Esophagus muscularis mucosa (tissue), 4 donors: ENCODE measurements at regions not wholly inside any gene's neighbourhood (a gene's known extent, or its start where the extent isn't known, plus 50 kb on each side); places are given as distances from the start of the nearest gene placed in this dataset.

ENCODE experiments used
- DNase-seq: peaks from one replicate; pipeline ENCODE4 v3.0.0-alpha.2; 2017; ENCODE audit errors: extremely low spot score
- H3K27ac ChIP-seq, 4 donors: fragments of 200-600 bp; sonication (generic); replicated peaks in 1 of 4; 1 replicate in 3 of 4; 2 replicates in 1 of 4; pipeline ENCODE4 v1.5.1; 2016 to 2019; ENCODE audit warnings: mild to moderate bottlenecking in 1 of 4
- H3K27me3 ChIP-seq, 4 donors: fragments of 200-600 bp; sonication (generic); one replicate each; pipeline versions ENCODE4 v1.5.1 to v1.6.0; 2016 to 2019
- H3K36me3 ChIP-seq, 4 donors: fragments of 200-600 bp; sonication (generic); one replicate each; pipeline ENCODE4 v1.5.1; 2016 to 2019
- H3K4me1 ChIP-seq, 4 donors: fragments of 200-600 bp; sonication (generic); one replicate each; pipeline ENCODE4 v1.5.1; 2016 to 2019
- H3K4me3 ChIP-seq, 4 donors: fragments of 200-600 bp; sonication (generic); 1 replicate in 2 of 4; 2 replicates in 2 of 4; pipeline ENCODE4 v1.5.1; 2016 to 2019; ENCODE audit warnings: mild to moderate bottlenecking in 4 of 4, moderate library complexity in 1 of 4
- H3K9me3 ChIP-seq, 4 donors: fragments of 200-600 bp; sonication (generic); 1 replicate in 3 of 4; 2 replicates in 1 of 4; pipeline ENCODE4 v1.5.1; 2016 to 2019
- CTCF ChIP-seq, 3 experiments: fragments of 200-600 bp in 2 of 3; fragments of 450-650 bp in 1 of 3; sonication (generic) in 2 of 3; IDR thresholded peaks; one replicate each; pipeline ENCODE4 v1.5.1; 2017 to 2019; ENCODE audit warnings: antibody characterized with exemption in 3 of 3, mild to moderate bottlenecking in 2 of 3, moderate library complexity in 1 of 3
- EP300 ChIP-seq: sonication (generic); formaldehyde crosslinking; IDR thresholded peaks from one replicate; pipeline ENCODE4 v1.6.1; 2017; ENCODE audit warnings: antibody characterized with exemption
- POLR2A ChIP-seq: fragments of 450-650 bp; IDR thresholded peaks from one replicate; pipeline ENCODE4 v1.6.1; 2017; ENCODE audit warnings: antibody characterized with exemption, moderate library complexity, mild to moderate bottlenecking, low read depth
- POLR2AphosphoS5 ChIP-seq, 2 donors: sonication (generic); formaldehyde crosslinking; IDR thresholded peaks; one replicate each; pipeline ENCODE4 v1.6.1; 2017; ENCODE audit warnings: antibody characterized with exemption in 2 of 2
- WGBS: methylation state at CpG from one replicate; pipeline ENCODE4 v1.1.5; 2018; 5-methylcytosine and 5-hydroxymethylcytosine counted together
- intact Hi-C: fragments of 100-400 bp; cut with DNase I; formaldehyde crosslinking; loops from one replicate; pipeline ENCODE4 v1.15.1; 2023

- no peak for TF ChIP-seq CTCF (IDR thresholded peaks at IDR 0.05)
- TF ChIP-seq POLR2A = no peak
- no peak for TF ChIP-seq POLR2AphosphoS5 (IDR thresholded peaks at IDR 0.05)
- no peak for TF ChIP-seq EP300
- WGBS = 90% methylated on average over 4 of the region's 4 CpGs
- H3K9me3 ChIP-seq = no peaks in the 10 kb centered on the region
- H3K27ac ChIP-seq = no peak overlapping the region
- no peak for DNase-seq
- H3K36me3 ChIP-seq = no peaks in the 10 kb centered on the region
- no peaks in the 10 kb centered on the region for H3K4me1 ChIP-seq
- no peak overlapping the region for H3K4me3 ChIP-seq
- H3K27me3 ChIP-seq = no peaks in the 10 kb centered on the region
- intact Hi-C loops = no loop called here
These were observed 92.7 kb upstream of the ATP1B1 start for GRCh38 chr1:169013821-169014220.

DNA sequence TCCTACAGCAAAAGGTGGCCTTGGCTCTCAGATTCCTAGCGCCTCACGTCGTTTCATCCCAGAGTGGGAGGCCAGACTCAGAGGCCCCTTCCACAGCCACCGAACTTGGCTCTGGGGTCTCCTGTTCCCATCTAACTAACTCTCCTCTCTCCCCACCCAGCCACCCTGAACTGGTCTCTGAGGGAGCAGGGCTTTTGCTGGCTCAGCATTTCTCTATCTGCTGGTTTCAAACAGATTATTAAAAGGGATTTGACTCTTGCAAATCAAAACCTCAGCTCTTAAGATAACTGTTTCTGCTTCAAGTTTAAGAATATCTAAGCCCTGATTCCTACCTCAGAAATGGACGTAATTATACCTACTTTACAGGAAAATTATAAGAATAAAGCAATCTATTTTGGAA, 91.0 kb upstream of the ATP1B1 start:
- intact Hi-C loops = no loop called here
- 95% methylated on average over 5 of the region's 5 CpGs for WGBS

GRCh38 chr1:169018751-169019150, 87.7 kb upstream of the ATP1B1 start:
- Histone ChIP-seq H3K36me3 (no peaks in the 10 kb centered on the region), H3K4me3 (no peak overlapping the region), H3K27me3 (no peaks in the 10 kb centered on the region), H3K27ac (no peak overlapping the region), H3K4me1 (no peaks in the 10 kb centered on the region), H3K9me3 (no peaks in the 10 kb centered on the region)
- TF ChIP-seq POLR2A (no peak), POLR2AphosphoS5 (IDR thresholded peaks at IDR 0.05) (no peak)
- intact Hi-C loops = no loop called here
- WGBS = 87% methylated on average over 4 of the region's 4 CpGs
- no peak for DNase-seq

More for the DNA sequence above, 91.0 kb upstream of the ATP1B1 start:
- Histone ChIP-seq H3K4me1 (no peaks in the 10 kb centered on the region), H3K9me3 (no peaks in the 10 kb centered on the region), H3K27ac (no peak overlapping the region), H3K4me3 (no peak overlapping the region), H3K27me3 (no peaks in the 10 kb centered on the region), H3K36me3 (no peaks in the 10 kb centered on the region)
- no peak for DNase-seq
- TF ChIP-seq EP300 (no peak), CTCF (IDR thresholded peaks at IDR 0.05) (no peak), POLR2A (no peak), POLR2AphosphoS5 (IDR thresholded peaks at IDR 0.05) (no peak)

DNA sequence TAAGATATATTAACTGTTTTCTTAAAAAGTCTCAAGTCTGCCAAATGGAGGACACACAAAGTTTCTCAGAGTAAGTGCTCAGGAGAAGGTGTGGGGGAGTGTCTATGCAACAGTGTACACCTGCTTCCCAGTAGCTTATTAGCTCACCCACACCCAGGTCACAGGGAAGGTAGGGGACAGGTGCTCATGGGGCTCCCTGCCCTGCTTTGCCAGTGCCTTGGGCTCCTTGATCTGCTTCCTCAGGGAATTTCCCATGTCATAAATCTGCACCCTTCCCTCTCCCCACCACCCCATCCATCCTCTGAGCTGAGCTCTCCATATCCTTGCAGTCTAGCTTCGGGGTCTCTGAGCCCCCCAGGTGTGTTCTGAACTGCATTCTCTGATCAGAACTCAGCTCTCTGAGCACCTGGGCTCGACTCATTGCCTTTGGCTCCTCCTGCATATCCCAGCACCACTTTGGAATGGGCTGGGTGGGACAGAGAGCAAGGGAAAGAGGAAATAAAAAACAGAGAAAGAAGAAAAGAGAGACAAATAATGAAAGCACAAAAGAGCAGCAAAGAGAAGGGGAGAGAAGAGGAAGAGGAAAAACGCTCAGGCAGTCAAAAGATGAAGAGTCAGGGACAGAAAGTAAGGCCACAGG, 87.0 kb upstream of the ATP1B1 start:
- H3K27ac ChIP-seq = no peak overlapping the region
- H3K9me3 ChIP-seq = no peaks in the 10 kb centered on the region
- 73% methylated on average over 3 of the region's 3 CpGs for WGBS
- H3K27me3 ChIP-seq = no peaks in the 10 kb centered on the region
- no peak overlapping the region for H3K4me3 ChIP-seq
- no peaks in the 10 kb centered on the region for H3K36me3 ChIP-seq
- no peaks in the 10 kb centered on the region for H3K4me1 ChIP-seq
- no peak for TF ChIP-seq EP300
- TF ChIP-seq CTCF (IDR thresholded peaks at IDR 0.05) = no peak
- TF ChIP-seq POLR2A = no peak
- no peak for TF ChIP-seq POLR2AphosphoS5 (IDR thresholded peaks at IDR 0.05)
- intact Hi-C loops = no loop called here
- no peak for DNase-seq

DNA sequence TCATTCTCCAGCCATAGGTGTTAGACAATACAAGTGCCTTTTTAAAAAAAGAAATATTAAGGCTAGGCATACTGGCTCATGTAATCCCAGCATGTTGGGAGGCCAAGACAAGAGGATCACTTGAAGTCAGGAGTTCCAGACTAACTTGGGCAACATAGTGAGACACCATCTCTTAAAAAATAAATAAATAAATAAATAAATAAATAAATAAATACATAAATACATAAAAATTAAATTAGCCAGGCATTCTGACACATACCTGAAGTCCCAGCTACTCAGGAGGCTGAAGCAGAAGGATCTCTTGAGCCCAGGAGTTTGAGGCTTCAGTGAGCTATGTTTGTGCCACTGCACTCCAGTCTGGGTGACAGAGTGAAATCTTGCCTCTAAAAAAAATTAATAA, 85.8 kb upstream of the ATP1B1 start:
- no peaks in the 10 kb centered on the region for H3K36me3 ChIP-seq
- H3K4me1 ChIP-seq = no peaks in the 10 kb centered on the region
- H3K27me3 ChIP-seq = no peaks in the 10 kb centered on the region
- no peak overlapping the region for H3K27ac ChIP-seq
- TF ChIP-seq CTCF (IDR thresholded peaks at IDR 0.05) = no peak
- TF ChIP-seq EP300 = no peak
- no peak for TF ChIP-seq POLR2A
- TF ChIP-seq POLR2AphosphoS5 (IDR thresholded peaks at IDR 0.05) = no peak
- intact Hi-C loops = no loop called here
- no peak for DNase-seq
- no peak overlapping the region for H3K4me3 ChIP-seq
- H3K9me3 ChIP-seq = no peaks in the 10 kb centered on the region
